ENCODE measurements at regions not wholly inside any gene's neighbourhood (a gene's known extent, or its start where the extent isn't known, plus 50 kb on each side); places are given as distances from the start of the nearest gene placed in this dataset.

- Histone ChIP-seq H3K27ac (no peak overlapping the region), H3K36me3 (replicated peaks) (no peaks in the 10 kb centered on the region), H3K4me3 (ENCODE audit: low read depth, low read length) (no peak overlapping the region), H3K27me3 (replicated peaks) (no peaks in the 10 kb centered on the region)
- TF ChIP-seq CTCF (IDR thresholded peaks at IDR 0.05; ENCODE audit: low read depth, low read length, missing control alignments), result no peak
- no peak for DNase-seq
- in situ Hi-C loops (cut with HindIII; ENCODE audit: low pct_ligation_motif_present, low sequenced_read_pairs), result no loop called here
These were observed 108.6 kb upstream of the PRR20G start for GRCh38 chr3:127396473-127396872.

- Histone ChIP-seq H3K4me3 (ENCODE audit: low read depth, low read length) (no peak overlapping the region), H3K27ac (no peak overlapping the region), H3K27me3 (replicated peaks) (no peaks in the 10 kb centered on the region), H3K36me3 (replicated peaks) (no peaks in the 10 kb centered on the region)
- no peak for DNase-seq
- TF ChIP-seq CTCF (IDR thresholded peaks at IDR 0.05; ENCODE audit: low read depth, low read length, missing control alignments), result no peak
- in situ Hi-C loops (cut with HindIII; ENCODE audit: low pct_ligation_motif_present, low sequenced_read_pairs), result no loop called here
These were observed 108.0 kb upstream of the PRR20G start for GRCh38 chr3:127395663-127396355.

- no peak overlapping the region for H3K27ac ChIP-seq
- H3K27me3 ChIP-seq (replicated peaks), result no peaks in the 10 kb centered on the region
- in situ Hi-C loops (cut with HindIII; ENCODE audit: low pct_ligation_motif_present, low sequenced_read_pairs), result no loop called here
- DNase-seq, result no peak
- H3K36me3 ChIP-seq (replicated peaks), result no peaks in the 10 kb centered on the region
- no peak overlapping the region for H3K4me3 ChIP-seq (ENCODE audit: low read depth, low read length)
- TF ChIP-seq CTCF (IDR thresholded peaks at IDR 0.05; ENCODE audit: low read depth, low read length, missing control alignments), result no peak
These were observed 107.3 kb upstream of the PRR20G start for GRCh38 chr3:127394984-127395662.

- Histone ChIP-seq H3K36me3 (replicated peaks) (no peaks in the 10 kb centered on the region), H3K27ac (no peak overlapping the region)
- no peak for TF ChIP-seq CTCF (IDR thresholded peaks at IDR 0.05; ENCODE audit: low read depth, low read length, missing control alignments)
These were observed 106.2 kb upstream of the PRR20G start for GRCh38 chr3:127394031-127394430.

GRCh38 chr3:127393131-127393820 lies 105.4 kb upstream of the PRR20G start:
- no peaks in the 10 kb centered on the region for H3K27me3 ChIP-seq (replicated peaks)
- H3K36me3 ChIP-seq (replicated peaks), result no peaks in the 10 kb centered on the region
- in situ Hi-C loops (cut with HindIII; ENCODE audit: low pct_ligation_motif_present, low sequenced_read_pairs), result no loop called here
- TF ChIP-seq CTCF (IDR thresholded peaks at IDR 0.05; ENCODE audit: low read depth, low read length, missing control alignments), result no peak
- no peak overlapping the region for H3K27ac ChIP-seq
- no peak for DNase-seq
- no peak overlapping the region for H3K4me3 ChIP-seq (ENCODE audit: low read depth, low read length)

More at GRCh38 chr3:127394031-127394430, 106.2 kb upstream of the PRR20G start:
- H3K27me3 ChIP-seq (replicated peaks), result no peaks in the 10 kb centered on the region
- in situ Hi-C loops (cut with HindIII; ENCODE audit: low pct_ligation_motif_present, low sequenced_read_pairs), result no loop called here
- H3K4me3 ChIP-seq (ENCODE audit: low read depth, low read length), result no peak overlapping the region
- DNase-seq, result no peak
